Kidney epithelial cell (primary cell): ENCODE measurements at regions not wholly inside any gene's neighbourhood (a gene's known extent, or its start where the extent isn't known, plus 50 kb on each side); places are given as distances from the start of the nearest gene placed in this dataset.

Experiments
- DNase-seq: peaks from one replicate; pipeline ENCODE4 v3.0.0-alpha.2; 2010; ENCODE audit warnings: low read depth
- H3K27me3 ChIP-seq: 2 replicates; pipeline ENCODE4 v1.6.0; 2011; ENCODE audit warnings: low read length; ENCODE audit not compliant: control insufficient read depth, insufficient read depth
- H3K36me3 ChIP-seq: 2 replicates; pipeline ENCODE4 v1.5.1; 2011; ENCODE audit warnings: low read length; ENCODE audit not compliant: control insufficient read depth, insufficient read depth
- H3K4me3 ChIP-seq: 2 replicates; pipeline ENCODE4 v1.5.1; 2011; ENCODE audit warnings: low read depth, mild to moderate bottlenecking, control low read depth, low read length
- TF ChIP-seq, protein P1 (sequence below): IDR thresholded peaks from 2 replicates; pipeline ENCODE4 v1.5.1; 2011; ENCODE audit warnings: mild to moderate bottlenecking, moderate library complexity, low read length, control low read depth, inconsistent platforms; ENCODE audit not compliant: insufficient read depth, poor library complexity, severe bottlenecking

DNA sequence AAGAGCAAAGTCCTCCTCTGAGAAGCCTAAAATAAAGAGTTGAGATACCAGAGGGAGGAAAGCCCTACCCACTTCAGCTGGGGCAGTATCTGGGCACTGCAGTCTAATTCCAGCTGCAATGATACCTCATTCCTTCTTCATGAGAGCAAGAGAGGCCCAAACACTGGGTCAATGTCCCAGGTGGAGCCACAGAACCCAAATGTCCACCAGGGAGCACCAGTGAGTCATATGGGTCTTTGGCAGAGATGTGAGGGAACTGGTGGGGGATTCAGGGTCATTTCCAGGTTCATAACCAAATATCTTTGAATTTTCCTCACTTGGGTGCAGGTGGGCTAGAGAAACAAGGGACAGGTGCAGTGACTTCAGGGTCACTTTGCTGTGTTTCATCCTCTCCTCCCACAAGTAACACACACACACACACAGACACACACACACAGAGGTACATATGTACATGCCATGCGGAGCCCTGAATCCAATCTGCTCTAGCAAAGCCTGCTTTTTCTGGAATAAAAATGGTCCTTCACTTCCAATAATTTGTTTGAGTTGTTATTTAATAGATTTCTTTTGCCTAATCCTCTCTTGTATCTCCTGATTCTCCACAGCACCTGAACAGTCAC is 585.4 kb downstream of the SOX6 start:
- H3K4me3 ChIP-seq, result no peak overlapping the region
- no peaks in the 10 kb centered on the region for H3K27me3 ChIP-seq
- TF ChIP-seq, protein P1, sequence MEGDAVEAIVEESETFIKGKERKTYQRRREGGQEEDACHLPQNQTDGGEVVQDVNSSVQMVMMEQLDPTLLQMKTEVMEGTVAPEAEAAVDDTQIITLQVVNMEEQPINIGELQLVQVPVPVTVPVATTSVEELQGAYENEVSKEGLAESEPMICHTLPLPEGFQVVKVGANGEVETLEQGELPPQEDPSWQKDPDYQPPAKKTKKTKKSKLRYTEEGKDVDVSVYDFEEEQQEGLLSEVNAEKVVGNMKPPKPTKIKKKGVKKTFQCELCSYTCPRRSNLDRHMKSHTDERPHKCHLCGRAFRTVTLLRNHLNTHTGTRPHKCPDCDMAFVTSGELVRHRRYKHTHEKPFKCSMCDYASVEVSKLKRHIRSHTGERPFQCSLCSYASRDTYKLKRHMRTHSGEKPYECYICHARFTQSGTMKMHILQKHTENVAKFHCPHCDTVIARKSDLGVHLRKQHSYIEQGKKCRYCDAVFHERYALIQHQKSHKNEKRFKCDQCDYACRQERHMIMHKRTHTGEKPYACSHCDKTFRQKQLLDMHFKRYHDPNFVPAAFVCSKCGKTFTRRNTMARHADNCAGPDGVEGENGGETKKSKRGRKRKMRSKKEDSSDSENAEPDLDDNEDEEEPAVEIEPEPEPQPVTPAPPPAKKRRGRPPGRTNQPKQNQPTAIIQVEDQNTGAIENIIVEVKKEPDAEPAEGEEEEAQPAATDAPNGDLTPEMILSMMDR, result peak; percentile 62
- DNase-seq, result no peak
- no peaks in the 10 kb centered on the region for H3K36me3 ChIP-seq

GRCh38 chr11:15772547-15772946 is 583.8 kb downstream of the SOX6 start:
- no peak overlapping the region for H3K4me3 ChIP-seq
- no peaks in the 10 kb centered on the region for H3K36me3 ChIP-seq
- H3K27me3 ChIP-seq, result no peaks in the 10 kb centered on the region
- no peak for DNase-seq
- TF ChIP-seq, protein P1, result no peak

- no peaks in the 10 kb centered on the region for H3K36me3 ChIP-seq
- no peak overlapping the region for H3K4me3 ChIP-seq
- no peaks in the 10 kb centered on the region for H3K27me3 ChIP-seq
- TF ChIP-seq, protein P1, result no peak
- DNase-seq, result no peak
Observed at GRCh38 chr11:15772981-15773380, 583.4 kb downstream of the SOX6 start.

DNA sequence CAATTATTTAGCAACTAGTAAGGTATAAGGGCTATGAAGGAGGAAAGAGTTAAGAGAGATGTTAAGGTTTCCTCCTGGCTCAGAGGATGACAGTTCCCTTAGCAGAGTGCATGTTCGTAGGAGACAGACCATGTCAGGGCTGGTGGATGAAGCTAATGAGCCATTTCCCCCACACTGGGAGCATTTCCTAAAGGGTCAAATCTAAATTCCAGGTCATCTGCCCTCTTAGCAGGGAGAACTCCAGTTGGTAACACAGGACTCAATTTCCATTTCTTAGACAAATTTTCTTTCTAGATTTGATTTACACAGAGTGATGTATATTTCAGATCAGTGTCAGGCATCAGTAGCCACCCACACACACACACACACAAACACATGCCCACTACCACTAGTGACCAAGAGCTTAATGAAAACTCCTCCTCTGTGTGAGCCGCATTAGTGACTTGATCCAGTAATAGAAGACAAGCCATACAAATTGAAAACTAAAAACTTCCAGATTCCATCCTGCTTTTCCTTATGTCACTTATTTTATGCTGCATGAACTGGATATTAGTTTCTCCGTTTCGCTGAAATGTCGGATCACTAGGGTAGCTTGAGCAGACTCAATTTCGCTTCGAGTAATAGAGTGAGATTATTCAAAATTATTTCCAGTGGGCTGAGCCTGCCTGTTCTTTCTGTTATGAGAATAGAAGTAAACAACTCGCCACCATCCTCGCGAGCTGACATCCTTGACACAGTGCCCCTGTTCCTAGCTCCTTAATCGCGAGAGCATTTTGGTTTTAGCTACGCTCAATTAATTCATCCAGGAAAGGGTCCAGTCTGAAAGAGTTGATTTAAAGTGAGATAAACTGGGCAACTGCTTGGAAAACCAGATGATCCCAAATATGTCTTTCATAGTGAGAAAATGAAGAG is 582.6 kb downstream of the SOX6 start:
- TF ChIP-seq, protein P1, result no peak
- H3K27me3 ChIP-seq, result no peaks in the 10 kb centered on the region
- H3K4me3 ChIP-seq, result no peak overlapping the region
- DNase-seq, result no peak
- H3K36me3 ChIP-seq, result no peaks in the 10 kb centered on the region

DNA sequence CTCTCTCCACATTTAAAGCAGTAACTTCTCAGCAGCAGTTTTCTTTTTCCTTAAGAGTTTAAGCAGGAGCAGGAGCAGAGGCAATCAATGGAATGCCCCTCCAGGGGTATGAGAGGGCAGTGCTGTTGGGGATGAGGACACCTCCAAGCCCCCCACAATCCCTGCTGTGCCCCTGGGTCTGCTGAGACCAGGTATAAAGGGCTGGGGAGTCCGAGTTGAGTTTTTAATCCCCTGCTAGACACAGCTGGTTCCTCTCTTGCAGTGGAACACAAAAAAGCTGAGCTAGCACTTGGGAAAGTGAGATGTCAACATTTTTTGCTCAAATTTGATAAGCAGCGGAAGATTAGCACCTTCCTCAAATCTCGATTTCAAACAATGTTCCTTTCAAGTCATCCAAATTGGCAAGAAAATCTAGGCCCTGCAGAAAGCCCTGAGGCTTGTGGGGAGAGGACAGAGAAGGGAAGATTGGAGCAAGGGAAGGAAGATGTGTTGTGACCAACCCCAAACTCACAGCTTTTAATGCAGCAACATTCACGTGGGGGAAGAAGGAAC is 581.9 kb downstream of the SOX6 start:
- Histone ChIP-seq H3K27me3 (no peaks in the 10 kb centered on the region), H3K36me3 (no peaks in the 10 kb centered on the region), H3K4me3 (no peak overlapping the region)
- TF ChIP-seq, protein P1, result no peak
- DNase-seq, result no peak
